SK-N-MC (cell line): ENCODE measurements at regions not wholly inside any gene's neighbourhood (a gene's known extent, or its start where the extent isn't known, plus 50 kb on each side); places are given as distances from the start of the nearest gene placed in this dataset.

Experiments
- EZH2 ChIP-seq: fragments of 200-600 bp; sonication (generic); IDR thresholded peaks from one replicate; pipeline ENCODE4 v1.6.1; 2017; ENCODE audit warnings: antibody characterized with exemption
- FOXP2 ChIP-seq: optimal IDR thresholded peaks from 2 replicates; pipeline ENCODE3; 2011; ENCODE audit warnings: mild to moderate bottlenecking, moderate library complexity; ENCODE audit not compliant: insufficient read depth; ENCODE audit errors: extremely low read length, control extremely low read depth
- POLR2AphosphoS5 ChIP-seq: IDR thresholded peaks from 2 replicates; pipeline ENCODE4 v1.6.1; 2012; ENCODE audit warnings: mild to moderate bottlenecking, low read depth, low read length, borderline replicate concordance

DNA sequence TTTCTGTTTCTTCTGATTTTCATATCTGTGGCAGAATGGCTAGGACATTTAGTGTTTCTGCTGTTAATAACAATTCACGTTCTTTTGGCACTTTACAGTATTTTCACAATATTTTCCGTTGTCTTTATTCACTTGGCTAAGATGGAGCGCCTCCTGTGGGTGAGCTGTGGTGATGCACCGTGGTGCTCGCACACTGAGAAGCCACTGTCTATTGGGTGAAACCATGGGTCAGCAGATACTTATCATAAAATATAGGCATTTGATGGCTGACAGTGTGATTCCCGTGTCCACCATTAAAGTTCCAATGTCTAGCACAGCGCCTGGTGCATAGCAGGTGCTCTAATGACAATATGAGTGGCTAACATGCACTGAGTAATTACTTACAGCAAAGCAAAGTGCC lies 141.8 kb downstream of the VRK1 start:
- no peak for TF ChIP-seq POLR2AphosphoS5
- TF ChIP-seq EZH2, result no peak
- no peak for TF ChIP-seq FOXP2
